ENCODE measurements at regions not wholly inside any gene's neighbourhood (a gene's known extent, or its start where the extent isn't known, plus 50 kb on each side); places are given as distances from the start of the nearest gene placed in this dataset.

DNA sequence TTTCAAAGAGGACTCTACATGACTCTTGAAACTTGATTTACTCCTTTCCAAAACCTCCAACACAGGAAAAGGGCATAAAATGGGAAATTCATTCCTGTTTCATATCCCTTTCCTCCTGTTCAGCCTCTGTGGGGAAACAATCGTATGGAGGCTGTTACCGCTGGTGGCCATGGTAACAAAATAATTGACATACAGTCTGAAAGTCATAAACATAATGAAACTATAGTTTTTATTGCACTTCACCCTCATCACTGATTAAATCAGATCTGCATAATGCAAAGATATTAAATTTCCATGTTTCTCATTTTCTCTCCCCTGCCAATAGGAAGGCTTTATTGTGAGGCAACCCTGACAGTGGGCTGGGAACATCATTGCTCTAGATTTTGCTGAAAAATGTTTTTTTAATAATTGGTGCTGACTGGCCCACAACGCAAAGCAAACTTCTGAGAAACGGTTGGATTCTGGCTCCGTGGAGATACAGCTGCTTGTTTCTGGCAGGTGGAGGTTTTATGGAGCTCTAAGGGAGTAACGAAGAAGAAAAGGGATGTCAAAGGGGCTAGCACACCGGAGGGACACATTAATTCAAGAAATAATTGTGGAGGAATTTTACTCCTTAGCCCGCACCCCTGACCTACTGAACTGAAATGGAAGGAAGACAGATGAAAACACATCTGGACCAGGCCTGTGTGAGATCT, 154.2 kb upstream of the SHISA6 start:
- Histone ChIP-seq H3K27ac (no peak overlapping the region), H3K4me1 (peaks cover 0 to 17% (median 6%) of the 10 kb centered on the region in 4 donors), H3K27me3 (no peaks in the 10 kb centered on the region), H3K36me3 (no peaks in the 10 kb centered on the region), H3K4me3 (no peak overlapping the region), H3K9me3 (no peaks in the 10 kb centered on the region)
- TF ChIP-seq, protein P1, sequence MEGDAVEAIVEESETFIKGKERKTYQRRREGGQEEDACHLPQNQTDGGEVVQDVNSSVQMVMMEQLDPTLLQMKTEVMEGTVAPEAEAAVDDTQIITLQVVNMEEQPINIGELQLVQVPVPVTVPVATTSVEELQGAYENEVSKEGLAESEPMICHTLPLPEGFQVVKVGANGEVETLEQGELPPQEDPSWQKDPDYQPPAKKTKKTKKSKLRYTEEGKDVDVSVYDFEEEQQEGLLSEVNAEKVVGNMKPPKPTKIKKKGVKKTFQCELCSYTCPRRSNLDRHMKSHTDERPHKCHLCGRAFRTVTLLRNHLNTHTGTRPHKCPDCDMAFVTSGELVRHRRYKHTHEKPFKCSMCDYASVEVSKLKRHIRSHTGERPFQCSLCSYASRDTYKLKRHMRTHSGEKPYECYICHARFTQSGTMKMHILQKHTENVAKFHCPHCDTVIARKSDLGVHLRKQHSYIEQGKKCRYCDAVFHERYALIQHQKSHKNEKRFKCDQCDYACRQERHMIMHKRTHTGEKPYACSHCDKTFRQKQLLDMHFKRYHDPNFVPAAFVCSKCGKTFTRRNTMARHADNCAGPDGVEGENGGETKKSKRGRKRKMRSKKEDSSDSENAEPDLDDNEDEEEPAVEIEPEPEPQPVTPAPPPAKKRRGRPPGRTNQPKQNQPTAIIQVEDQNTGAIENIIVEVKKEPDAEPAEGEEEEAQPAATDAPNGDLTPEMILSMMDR (IDR thresholded peaks at IDR 0.05) = no peak
- TF ChIP-seq POLR2AphosphoS5 (IDR thresholded peaks at IDR 0.05) (no peak), POLR2A (IDR thresholded peaks at IDR 0.05) (no peak), EP300 (IDR thresholded peaks at IDR 0.05; ENCODE audit: low read depth) (no peak)
- intact Hi-C loops (cut with DNase I; ENCODE audit: low total_unique reads) (no loop called here), in situ Hi-C loops (cut with MboI; ENCODE audit: low pct_ligation_motif_present in 1 of 4, low pct_unique_long_range_greater_than_20kb in 1 of 4, low sequenced_read_pairs in 3 of 4) (loop anchor here in 1 of 4 donors (25.0 kb wide), 1 partner anchor 151 kb away; the partner anchor contains the start of gene SHISA6)
- WGBS, 2 donors (ENCODE audit: low coverage in 1 of 2) = 46 to 60% methylated on average over 8 of the region's 8 CpGs
- DNase-seq = no peak

DNA sequence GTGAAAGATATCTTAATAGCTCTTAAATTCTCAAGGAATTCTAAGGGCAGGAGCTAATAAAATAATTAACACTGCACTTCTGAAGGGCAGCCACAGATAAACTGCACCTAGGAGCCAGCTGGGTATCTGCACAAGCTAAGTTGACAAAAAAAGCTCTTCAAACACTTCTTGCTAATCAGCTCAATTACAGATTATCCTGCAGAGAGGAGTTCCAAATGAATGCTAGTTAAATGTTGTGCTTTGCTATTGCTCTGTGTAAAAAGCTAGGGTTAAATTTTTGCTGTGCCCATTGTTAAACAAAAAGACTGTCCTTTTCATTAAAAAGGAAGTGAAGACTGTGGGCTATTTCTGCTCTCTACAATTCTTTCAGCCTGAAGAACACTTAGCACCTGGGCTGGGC, 158.5 kb upstream of the SHISA6 start:
- Histone ChIP-seq H3K27me3 (no peaks in the 10 kb centered on the region), H3K9me3 (no peaks in the 10 kb centered on the region), H3K36me3 (no peaks in the 10 kb centered on the region), H3K4me1 (peaks cover 0 to 20% (median 6%) of the 10 kb centered on the region in 4 donors), H3K4me3 (no peak overlapping the region), H3K27ac (no peak overlapping the region)
- in situ Hi-C loops (cut with MboI; ENCODE audit: low pct_ligation_motif_present in 1 of 4, low pct_unique_long_range_greater_than_20kb in 1 of 4, low sequenced_read_pairs in 3 of 4) (loop anchor here in 1 of 4 donors (25.0 kb wide), 1 partner anchor 155 kb away; the partner anchor contains the start of gene SHISA6), intact Hi-C loops (cut with DNase I; ENCODE audit: low total_unique reads) (no loop called here)
- TF ChIP-seq EP300 (IDR thresholded peaks at IDR 0.05; ENCODE audit: low read depth) = no peak
- TF ChIP-seq, protein P1 (IDR thresholded peaks at IDR 0.05) = no peak
- no peak for TF ChIP-seq POLR2AphosphoS5 (IDR thresholded peaks at IDR 0.05)
- no peak for TF ChIP-seq POLR2A (IDR thresholded peaks at IDR 0.05)
- DNase-seq = no peak

DNA sequence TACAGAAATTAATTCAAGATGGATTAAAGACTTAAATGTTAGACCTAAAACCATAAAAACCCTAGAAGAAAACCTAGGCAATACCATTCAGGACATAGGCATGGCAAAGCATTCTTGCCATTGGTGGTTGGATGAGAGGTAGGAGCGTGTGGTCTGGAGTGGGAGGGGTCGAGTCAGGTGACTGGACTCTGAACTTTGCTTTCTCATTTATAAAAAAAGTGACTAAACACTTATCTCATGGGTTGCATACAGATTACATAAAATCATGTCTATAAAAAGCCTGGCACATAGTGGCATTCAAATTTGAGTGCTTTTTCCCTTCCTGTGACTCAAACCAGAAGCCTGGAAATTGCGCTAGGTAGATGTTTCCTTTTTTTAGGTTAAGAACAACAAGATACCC, 159.7 kb upstream of the SHISA6 start:
- peak; percentile 47 for DNase-seq
- TF ChIP-seq, protein P1 (IDR thresholded peaks at IDR 0.05) = no peak
- no peak for TF ChIP-seq POLR2AphosphoS5 (IDR thresholded peaks at IDR 0.05)
- TF ChIP-seq POLR2A (IDR thresholded peaks at IDR 0.05) = no peak
- TF ChIP-seq EP300 (IDR thresholded peaks at IDR 0.05; ENCODE audit: low read depth) = no peak
- in situ Hi-C loops (cut with MboI; ENCODE audit: low pct_ligation_motif_present in 1 of 4, low pct_unique_long_range_greater_than_20kb in 1 of 4, low sequenced_read_pairs in 3 of 4) = loop anchor here in 1 of 4 donors (25.0 kb wide), 1 partner anchor 156 kb away; the partner anchor contains the start of gene SHISA6

DNA sequence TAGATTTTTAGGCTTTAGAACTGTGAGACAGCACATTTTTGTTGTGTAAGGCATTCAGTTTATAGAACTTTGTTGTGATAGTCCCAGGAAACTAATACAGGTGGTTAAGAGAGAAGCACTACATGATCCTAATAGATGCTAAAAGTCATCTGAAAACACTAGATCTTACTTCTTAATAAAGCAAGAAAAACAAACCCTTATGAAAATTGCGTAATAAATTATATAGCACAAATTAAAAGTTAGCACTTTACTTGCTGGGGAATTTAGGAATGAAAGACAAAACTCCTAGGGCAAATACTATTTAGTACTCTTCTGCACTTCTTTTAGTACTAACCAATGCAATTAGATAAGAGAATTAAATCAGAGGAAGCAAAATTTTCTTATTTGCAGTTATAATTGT, 163.3 kb upstream of the SHISA6 start:
- TF ChIP-seq POLR2AphosphoS5 (IDR thresholded peaks at IDR 0.05) (no peak), POLR2A (IDR thresholded peaks at IDR 0.05) (no peak), EP300 (IDR thresholded peaks at IDR 0.05; ENCODE audit: low read depth) (no peak)
- TF ChIP-seq, protein P1 (IDR thresholded peaks at IDR 0.05) = no peak
- no peak for DNase-seq
- intact Hi-C loops (cut with DNase I; ENCODE audit: low total_unique reads) (no loop called here), in situ Hi-C loops (cut with MboI; ENCODE audit: low pct_ligation_motif_present in 1 of 4, low pct_unique_long_range_greater_than_20kb in 1 of 4, low sequenced_read_pairs in 3 of 4) (loop anchor here in 1 of 4 donors (25.0 kb wide), 1 partner anchor 160 kb away; the partner anchor contains the start of gene SHISA6)
- WGBS, 2 donors (ENCODE audit: low coverage in 1 of 2) = 94 to 95% methylated on average over 1 of the region's 1 CpG
- Histone ChIP-seq H3K27me3 (no peaks in the 10 kb centered on the region), H3K4me3 (no peak overlapping the region), H3K9me3 (no peaks in the 10 kb centered on the region), H3K36me3 (no peaks in the 10 kb centered on the region), H3K27ac (no peak overlapping the region), H3K4me1 (peaks cover 0 to 12% (median 4%) of the 10 kb centered on the region in 4 donors)

More for the DNA sequence above, 159.7 kb upstream of the SHISA6 start:
- Histone ChIP-seq H3K27ac (no peak overlapping the region), H3K27me3 (no peaks in the 10 kb centered on the region), H3K4me1 (peaks cover 0 to 16% (median 6%) of the 10 kb centered on the region in 4 donors), H3K4me3 (no peak overlapping the region), H3K9me3 (no peaks in the 10 kb centered on the region), H3K36me3 (no peaks in the 10 kb centered on the region)
- 49 to 67% methylated on average over 3 of the region's 3 CpGs for WGBS, 2 donors (ENCODE audit: low coverage in 1 of 2)
- intact Hi-C loops (cut with DNase I; ENCODE audit: low total_unique reads) = no loop called here

Measured in transverse colon (tissue), 4 donors.